Naive thymus-derived CD4-positive, alpha-beta T cell (primary cell): ENCODE measurements at regions not wholly inside any gene's neighbourhood (a gene's known extent, or its start where the extent isn't known, plus 50 kb on each side); places are given as distances from the start of the nearest gene placed in this dataset.

ENCODE experiments used
- ATAC-seq: fragments of 150-1000 bp; cut with Tn5 transposase; 2 replicates; pipeline ENCODE4 v1.10.0; 2021; ENCODE audit warnings: mild to moderate bottlenecking, moderate library complexity
- CTCF ChIA-PET: fragments of 350-600 bp; sonication (Branson Sonifier 250); formaldehyde crosslinking; loops from one replicate; lab custom pipeline; 2021; ENCODE audit warnings: antibody characterized with exemption; lab: Charles Lee
- POLR2A ChIA-PET: fragments of 350-600 bp; sonication (Branson Sonifier 250); formaldehyde crosslinking; loops from one replicate; lab custom pipeline; 2021; ENCODE audit warnings: antibody characterized with exemption, inconsistent platforms; lab: Charles Lee
- DNase-seq, 9 donors: peaks; one replicate each; pipeline versions ENCODE4 v3.0.0 to v3.0.0-alpha.2; 2020 to 2022; ENCODE audit warnings: mixed read lengths in 1 of 9
- H3K27ac ChIP-seq: one replicate; pipeline ENCODE4 v1.7.0; 2013; ENCODE audit warnings: mild to moderate bottlenecking, low read depth, low read length, moderate library complexity
- H3K27me3 ChIP-seq, 2 donors: one replicate each; pipeline ENCODE4 v1.7.0; 2013; ENCODE audit warnings: low read length in 2 of 2, mild to moderate bottlenecking in 2 of 2, moderate library complexity in 2 of 2; ENCODE audit not compliant: control insufficient read depth in 2 of 2, insufficient read depth in 2 of 2
- H3K36me3 ChIP-seq, 3 experiments: 1 replicate in 2 of 3; 2 replicates in 1 of 3; pipeline ENCODE4 v1.7.0; 2013; ENCODE audit warnings: low read length in 3 of 3, mild to moderate bottlenecking in 3 of 3, moderate library complexity in 1 of 3; ENCODE audit not compliant: insufficient read depth in 3 of 3, control insufficient read depth in 2 of 3
- H3K4me1 ChIP-seq, 2 donors: one replicate each; pipeline ENCODE4 v1.7.0; 2013; ENCODE audit warnings: low read length in 2 of 2, mild to moderate bottlenecking in 2 of 2, moderate library complexity in 1 of 2; ENCODE audit not compliant: control insufficient read depth in 2 of 2, insufficient read depth in 2 of 2
- H3K4me3 ChIP-seq: 2 replicates; pipeline ENCODE4 v1.7.0; 2013; ENCODE audit warnings: mild to moderate bottlenecking, low read length
- H3K9me3 ChIP-seq, 3 experiments: 1 replicate in 2 of 3; 2 replicates in 1 of 3; pipeline ENCODE4 v1.7.0; 2013; ENCODE audit warnings: low read length in 3 of 3; ENCODE audit not compliant: control insufficient read depth in 2 of 3
- H3K27ac Mint-ChIP-seq, 9 donors: one replicate each; pipeline ENCODE4 v1.8.0; 2020 to 2022; ENCODE audit warnings: mixed read lengths in 9 of 9, mild to moderate bottlenecking in 8 of 9, moderate library complexity in 5 of 9, inconsistent platforms in 2 of 9
- H3K27me3 Mint-ChIP-seq, 5 donors: one replicate each; pipeline ENCODE4 v1.8.0; 2021 to 2022; ENCODE audit warnings: mixed read lengths in 5 of 5, mild to moderate bottlenecking in 1 of 5
- H3K36me3 Mint-ChIP-seq, 5 donors: one replicate each; pipeline ENCODE4 v1.8.0; 2020 to 2022; ENCODE audit warnings: mixed read lengths in 5 of 5, mild to moderate bottlenecking in 3 of 5, inconsistent platforms in 1 of 5
- H3K4me1 Mint-ChIP-seq, 7 donors: one replicate each; pipeline ENCODE4 v1.8.0; 2020 to 2022; ENCODE audit warnings: mixed read lengths in 7 of 7, mild to moderate bottlenecking in 3 of 7, inconsistent platforms in 1 of 7
- H3K4me3 Mint-ChIP-seq, 10 donors: one replicate each; pipeline ENCODE4 v1.8.0; 2020 to 2022; ENCODE audit warnings: mild to moderate bottlenecking in 10 of 10, mixed read lengths in 10 of 10, moderate library complexity in 6 of 10, inconsistent platforms in 2 of 10
- H3K9me3 Mint-ChIP-seq, 11 donors: one replicate each; pipeline ENCODE4 v1.8.0; 2020 to 2022; ENCODE audit warnings: mixed read lengths in 11 of 11, mild to moderate bottlenecking in 4 of 11, inconsistent platforms in 1 of 11, moderate library complexity in 1 of 11
- intact Hi-C, 2 donors: fragments of 100-400 bp; cut with micrococcal nuclease; formaldehyde crosslinking; loops; one replicate each; pipeline ENCODE4 v1.15.1; 2023

GRCh38 chr4:181204109-181204508 lies 1039.1 kb upstream of the TENM3 start:
- DNase-seq (no peak), ATAC-seq (no peak)
- Histone ChIP-seq H3K4me3 (no peak overlapping the region), H3K27me3 (no peaks in the 10 kb centered on the region), H3K9me3 (no peaks in the 10 kb centered on the region), H3K27ac (no peak overlapping the region), H3K36me3 (no peaks in the 10 kb centered on the region), H3K4me1 (no peaks in the 10 kb centered on the region)
- no peaks in the 10 kb centered on the region for H3K4me1 Mint-ChIP-seq
- no peak overlapping the region for H3K4me3 Mint-ChIP-seq
- H3K36me3 Mint-ChIP-seq: no peaks in the 10 kb centered on the region
- H3K27me3 Mint-ChIP-seq: no peaks in the 10 kb centered on the region
- ChIA-PET POLR2A (no interaction called here), CTCF (no interaction called here)
- peaks cover 0 to 17% (median 2%) of the 10 kb centered on the region in 11 donors for H3K9me3 Mint-ChIP-seq
- intact Hi-C loops: no loop called here
- H3K27ac Mint-ChIP-seq: no peak overlapping the region

- H3K4me1 Mint-ChIP-seq: no peaks in the 10 kb centered on the region
- no peak overlapping the region for H3K4me3 ChIP-seq
- intact Hi-C loops: no loop called here
- no peaks in the 10 kb centered on the region for H3K27me3 Mint-ChIP-seq
- H3K4me1 ChIP-seq: no peaks in the 10 kb centered on the region
- ChIA-PET POLR2A (no interaction called here), CTCF (no interaction called here)
- no peaks in the 10 kb centered on the region for H3K9me3 ChIP-seq
- H3K27me3 ChIP-seq: no peaks in the 10 kb centered on the region
- no peaks in the 10 kb centered on the region for H3K36me3 Mint-ChIP-seq
- ATAC-seq (no peak), DNase-seq (no peak)
- no peak overlapping the region for H3K27ac ChIP-seq
- H3K9me3 Mint-ChIP-seq: peaks cover 0 to 15% (median 3%) of the 10 kb centered on the region in 11 donors
- no peak overlapping the region for H3K4me3 Mint-ChIP-seq
- no peaks in the 10 kb centered on the region for H3K36me3 ChIP-seq
- no peak overlapping the region for H3K27ac Mint-ChIP-seq
These were observed 1029.7 kb upstream of the TENM3 start for GRCh38 chr4:181213551-181213950.

DNA sequence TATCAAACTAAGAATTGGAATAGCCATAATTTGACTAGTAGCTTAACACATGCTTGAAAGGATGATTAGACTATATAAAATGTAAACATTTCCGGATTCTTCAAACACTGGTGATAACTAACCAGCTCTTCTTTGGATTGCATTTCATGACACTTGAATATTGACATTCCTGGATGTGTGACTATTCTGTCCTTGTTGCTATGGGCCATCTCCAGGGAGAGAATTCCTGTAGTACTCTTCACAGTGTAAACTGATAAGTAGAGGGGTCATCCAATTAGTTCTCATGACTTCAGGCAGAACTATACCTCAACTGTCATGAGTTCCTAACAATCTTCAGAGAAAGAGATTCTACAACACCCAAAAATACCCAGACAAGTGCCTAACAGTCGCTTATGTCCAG lies 1026.7 kb upstream of the TENM3 start:
- POLR2A ChIA-PET: no interaction called here
- no peaks in the 10 kb centered on the region for H3K27me3 Mint-ChIP-seq
- Histone ChIP-seq H3K9me3 (no peaks in the 10 kb centered on the region), H3K36me3 (no peaks in the 10 kb centered on the region), H3K27ac (no peak overlapping the region), H3K4me1 (no peaks in the 10 kb centered on the region), H3K4me3 (no peak overlapping the region), H3K27me3 (no peaks in the 10 kb centered on the region)
- H3K4me1 Mint-ChIP-seq: no peaks in the 10 kb centered on the region
- DNase-seq (no peak), ATAC-seq (no peak)
- H3K27ac Mint-ChIP-seq: no peak overlapping the region
- intact Hi-C loops: no loop called here
- no peaks in the 10 kb centered on the region for H3K36me3 Mint-ChIP-seq
- CTCF ChIA-PET: no interaction called here
- no peak overlapping the region for H3K4me3 Mint-ChIP-seq
- H3K9me3 Mint-ChIP-seq: peaks cover 0 to 7% (median under 1%) of the 10 kb centered on the region in 11 donors

DNA sequence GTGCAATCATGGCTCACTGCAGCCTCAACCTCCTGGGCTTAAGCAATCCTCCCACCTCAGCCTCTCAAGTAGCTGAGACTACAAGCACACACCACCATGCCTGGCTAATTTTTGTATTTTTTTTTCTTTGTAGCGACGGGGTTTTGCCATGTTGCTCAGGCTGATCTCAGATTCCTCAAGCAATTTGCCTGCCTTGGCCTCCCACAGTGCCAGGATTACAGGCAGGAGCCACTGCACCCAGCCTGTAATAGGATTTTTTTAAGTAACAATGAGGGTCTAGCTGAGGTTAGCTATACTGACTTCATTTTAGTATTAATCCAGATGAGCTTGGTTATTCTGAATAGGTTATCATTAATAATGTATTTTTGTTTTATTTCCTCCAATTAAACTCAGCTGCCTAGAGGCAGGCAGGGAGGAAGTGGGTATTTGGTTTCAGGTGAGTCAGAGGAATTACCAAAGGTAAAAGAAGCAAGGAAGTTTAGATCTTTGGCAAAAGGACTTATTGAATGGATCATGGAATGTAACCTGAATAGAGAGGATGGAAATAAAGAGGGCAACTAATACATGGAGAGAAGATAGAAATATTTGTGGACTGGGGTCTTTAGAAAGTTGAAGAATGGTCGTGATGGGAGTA lies 1023.3 kb upstream of the TENM3 start:
- ATAC-seq (no peak), DNase-seq (no peak)
- Mint-ChIP-seq H3K4me1 (no peaks in the 10 kb centered on the region), H3K36me3 (no peaks in the 10 kb centered on the region), H3K9me3 (peaks cover 0 to 12% (median 0%) of the 10 kb centered on the region in 11 donors), H3K4me3 (no peak overlapping the region), H3K27ac (no peak overlapping the region), H3K27me3 (no peaks in the 10 kb centered on the region)
- Histone ChIP-seq H3K27me3 (no peaks in the 10 kb centered on the region), H3K27ac (no peak overlapping the region), H3K4me3 (no peak overlapping the region), H3K9me3 (no peaks in the 10 kb centered on the region), H3K36me3 (no peaks in the 10 kb centered on the region), H3K4me1 (no peaks in the 10 kb centered on the region)
- ChIA-PET POLR2A (no interaction called here), CTCF (no interaction called here)
- intact Hi-C loops: no loop called here

GRCh38 chr4:181224852-181225251 lies 1018.4 kb upstream of the TENM3 start:
- DNase-seq (no peak), ATAC-seq (no peak)
- Histone ChIP-seq H3K27me3 (no peaks in the 10 kb centered on the region), H3K36me3 (no peaks in the 10 kb centered on the region), H3K4me1 (no peaks in the 10 kb centered on the region), H3K4me3 (no peak overlapping the region), H3K27ac (no peak overlapping the region), H3K9me3 (no peaks in the 10 kb centered on the region)
- Mint-ChIP-seq H3K36me3 (no peaks in the 10 kb centered on the region), H3K9me3 (peaks cover 0 to 6% (median 0%) of the 10 kb centered on the region in 11 donors), H3K27ac (no peak overlapping the region), H3K4me1 (no peaks in the 10 kb centered on the region), H3K27me3 (peaks cover 0 to 6% (median 0%) of the 10 kb centered on the region in 5 donors), H3K4me3 (no peak overlapping the region)
- POLR2A ChIA-PET: no interaction called here
- intact Hi-C loops: no loop called here
- CTCF ChIA-PET: no interaction called here

GRCh38 chr4:181225616-181226261 lies 1017.5 kb upstream of the TENM3 start:
- H3K36me3 ChIP-seq: no peaks in the 10 kb centered on the region
- no peaks in the 10 kb centered on the region for H3K27me3 ChIP-seq
- no peak overlapping the region for H3K4me3 Mint-ChIP-seq
- H3K9me3 ChIP-seq: no peaks in the 10 kb centered on the region
- H3K4me1 ChIP-seq: no peaks in the 10 kb centered on the region
- no peak for DNase-seq
- no peak overlapping the region for H3K27ac ChIP-seq
- H3K4me1 Mint-ChIP-seq: no peaks in the 10 kb centered on the region
- CTCF ChIA-PET: interaction anchor here (0.6 kb wide), 1 partner anchor 116 kb away, joined by 5 read pairs; no protein-coding TSS in a partner anchor
- H3K4me3 ChIP-seq: no peak overlapping the region
- ATAC-seq: no peak
- intact Hi-C loops: no loop called here
- POLR2A ChIA-PET: no interaction called here
- H3K9me3 Mint-ChIP-seq: peaks cover 0 to 6% (median 0%) of the 10 kb centered on the region in 11 donors
- H3K27ac Mint-ChIP-seq: no peak overlapping the region
- no peaks in the 10 kb centered on the region for H3K36me3 Mint-ChIP-seq
- peaks cover 0 to 6% (median 0%) of the 10 kb centered on the region in 5 donors for H3K27me3 Mint-ChIP-seq
